ENCODE measurements at regions not wholly inside any gene's neighbourhood (a gene's known extent, or its start where the extent isn't known, plus 50 kb on each side); places are given as distances from the start of the nearest gene placed in this dataset.

GRCh38 chr3:177929310-177929709 is 606.9 kb upstream of the KCNMB2 start:
- no peak for TF ChIP-seq MAX (IDR thresholded peaks at IDR 0.05; ENCODE audit: low read depth, low read length)
- no peak for TF ChIP-seq CTCF (IDR thresholded peaks at IDR 0.05; ENCODE audit: low read depth, low read length)
- no peak for TF ChIP-seq POLR2A (IDR thresholded peaks at IDR 0.05; ENCODE audit: extremely low read depth, insufficient read length)
